ENCODE measurements at regions not wholly inside any gene's neighbourhood (a gene's known extent, or its start where the extent isn't known, plus 50 kb on each side); places are given as distances from the start of the nearest gene placed in this dataset.
A peak's percentile ranks its signal among the peaks of the same experiment; 100 is the strongest.

GRCh38 chr11:28442131-28442530 lies 333.9 kb downstream of the METTL15 start:
- Histone ChIP-seq H3K4me2 (ENCODE audit: low read length) (no peak overlapping the region), H3K4me1 (ENCODE audit: control insufficient read depth in 1 of 2, insufficient read depth in 2 of 2, low read length in 2 of 2) (peaks cover 0 to 2% of the 10 kb centered on the region in 2 experiments; a peak in 1 of 4 replicates), H3K9ac (ENCODE audit: low read length) (no peak overlapping the region), H3K9me2 (ENCODE audit: insufficient read depth) (no peaks in the 10 kb centered on the region), H2AFZ (ENCODE audit: low read depth, low read length, poor library complexity, severe bottlenecking) (no peak overlapping the region), H3K27ac (ENCODE audit: low read depth, low read length) (no peak overlapping the region), H3K27me3 (ENCODE audit: insufficient read depth, low read length) (no peaks in the 10 kb centered on the region), H4K20me1 (ENCODE audit: insufficient read depth) (no peaks in the 10 kb centered on the region), H3K4me3 (replicated peaks in 1 of 2; ENCODE audit: low read depth in 1 of 2, low read length in 2 of 2) (no peak overlapping the region), H3K79me2 (ENCODE audit: insufficient read depth, low read length) (no peaks in the 10 kb centered on the region), H3K36me3 (ENCODE audit: control insufficient read depth in 1 of 2, insufficient read depth in 2 of 2, low read length in 2 of 2) (no peaks in the 10 kb centered on the region), H3K9me3 (ENCODE audit: control insufficient read depth in 1 of 2, insufficient read depth in 1 of 2, low read depth in 1 of 2, low read length in 2 of 2) (no peaks in the 10 kb centered on the region)
- TF ChIP-seq JUND (IDR thresholded peaks at IDR 0.05) (no peak), FOSL1 (IDR thresholded peaks at IDR 0.05; ENCODE audit: low read depth) (no peak), TCF7L2 (IDR thresholded peaks at IDR 0.05; ENCODE audit: borderline replicate concordance, extremely low read depth, insufficient read depth, insufficient read length) (peak; percentile 86), REST (IDR thresholded peaks at IDR 0.05; ENCODE audit: low read depth) (no peak), SP1 (IDR thresholded peaks at IDR 0.05; ENCODE audit: low read depth) (no peak)
- ATAC-seq (no peak), DNase-seq (ENCODE audit: low read depth, low spot score) (no peak)
- RAD21 ChIA-PET (ENCODE audit: low non-redundant PET in 1 of 2, low total read pairs in 2 of 2, uncharacterized antibody in 2 of 2, unreplicated experiment in 2 of 2): no interaction called here
- intact Hi-C loops (cut with micrococcal nuclease): no loop called here
- CTCF ChIA-PET: no interaction called here
- BruUV-seq (replicated peaks): no TSS peak
- POLR2A ChIA-PET: no interaction called here

GRCh38 chr11:28439403-28439802 lies 331.2 kb downstream of the METTL15 start:
- Histone ChIP-seq H3K9ac (ENCODE audit: low read length) (no peak overlapping the region), H3K27ac (ENCODE audit: low read depth, low read length) (no peak overlapping the region), H3K4me2 (ENCODE audit: low read length) (no peak overlapping the region), H3K9me3 (ENCODE audit: control insufficient read depth in 1 of 2, insufficient read depth in 1 of 2, low read depth in 1 of 2, low read length in 2 of 2) (no peaks in the 10 kb centered on the region), H3K27me3 (ENCODE audit: insufficient read depth, low read length) (no peaks in the 10 kb centered on the region), H3K4me1 (ENCODE audit: control insufficient read depth in 1 of 2, insufficient read depth in 2 of 2, low read length in 2 of 2) (no peaks in the 10 kb centered on the region), H3K9me2 (ENCODE audit: insufficient read depth) (no peaks in the 10 kb centered on the region), H3K4me3 (replicated peaks in 1 of 2; ENCODE audit: low read depth in 1 of 2, low read length in 2 of 2) (no peak overlapping the region), H4K20me1 (ENCODE audit: insufficient read depth) (no peaks in the 10 kb centered on the region), H2AFZ (ENCODE audit: low read depth, low read length, poor library complexity, severe bottlenecking) (no peak overlapping the region), H3K79me2 (ENCODE audit: insufficient read depth, low read length) (no peaks in the 10 kb centered on the region), H3K36me3 (ENCODE audit: control insufficient read depth in 1 of 2, insufficient read depth in 2 of 2, low read length in 2 of 2) (no peaks in the 10 kb centered on the region)
- CTCF ChIA-PET: no interaction called here
- ATAC-seq (no peak), DNase-seq (ENCODE audit: low read depth, low spot score) (no peak)
- POLR2A ChIA-PET: no interaction called here
- no TSS peak for BruUV-seq (replicated peaks)
- RAD21 ChIA-PET (ENCODE audit: low non-redundant PET in 1 of 2, low total read pairs in 2 of 2, uncharacterized antibody in 2 of 2, unreplicated experiment in 2 of 2): no interaction called here
- TF ChIP-seq CEBPB (IDR thresholded peaks at IDR 0.05; ENCODE audit: low read depth) (no peak), SIN3A (IDR thresholded peaks at IDR 0.05; ENCODE audit: low read depth) (no peak), EZH2 (IDR thresholded peaks at IDR 0.05) (no peak), ATF3 (IDR thresholded peaks at IDR 0.05) (no peak), REST (IDR thresholded peaks at IDR 0.05; ENCODE audit: low read depth) (no peak)
- intact Hi-C loops (cut with micrococcal nuclease): no loop called here
